Suprapubic skin (tissue), 4 donors: ENCODE measurements at regions not wholly inside any gene's neighbourhood (a gene's known extent, or its start where the extent isn't known, plus 50 kb on each side); places are given as distances from the start of the nearest gene placed in this dataset.

ENCODE experiments used
- EP300 ChIP-seq: sonication (generic); formaldehyde crosslinking; IDR thresholded peaks from one replicate; pipeline ENCODE4 v1.6.1; 2017; ENCODE audit warnings: antibody characterized with exemption
- POLR2A ChIP-seq, 2 donors: fragments of 450-650 bp; IDR thresholded peaks; one replicate each; pipeline ENCODE4 v1.6.1; 2017; ENCODE audit warnings: antibody characterized with exemption in 2 of 2, mild to moderate bottlenecking in 2 of 2, moderate library complexity in 2 of 2
- POLR2AphosphoS5 ChIP-seq, 3 donors: sonication (generic); formaldehyde crosslinking; IDR thresholded peaks; one replicate each; pipeline ENCODE4 v1.6.1; 2017; ENCODE audit warnings: antibody characterized with exemption in 3 of 3
- TF ChIP-seq, protein P1 (sequence below), 2 donors: fragments of 200-600 bp in 1 of 2; fragments of 450-650 bp in 1 of 2; sonication (generic) in 1 of 2; IDR thresholded peaks; one replicate each; pipeline ENCODE4 v1.5.1; 2016 to 2019; ENCODE audit warnings: antibody characterized with exemption in 2 of 2, mild to moderate bottlenecking in 1 of 2, moderate library complexity in 1 of 2

DNA sequence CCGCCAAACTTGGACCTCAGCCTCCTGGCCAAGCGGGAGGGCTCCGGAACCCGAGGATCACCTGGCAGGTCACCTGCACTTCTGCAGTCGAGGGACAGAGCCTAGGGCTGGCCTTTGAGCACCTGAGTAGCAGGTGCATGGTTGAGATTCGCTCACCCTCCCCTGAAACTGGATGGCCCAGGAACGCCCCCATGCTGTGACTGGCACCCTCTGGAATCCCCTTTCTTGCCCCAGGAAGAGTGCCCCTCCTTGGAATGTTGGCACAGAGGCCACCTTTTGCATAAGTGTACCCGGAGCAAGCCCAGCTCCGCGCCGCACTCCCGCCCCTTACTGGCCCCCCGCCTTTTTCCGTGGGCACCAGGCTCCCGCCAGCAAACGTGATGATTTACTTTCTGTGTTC lies 112.5 kb upstream of the IER5L start:
- TF ChIP-seq POLR2A (IDR thresholded peaks at IDR 0.05): no peak
- no peak for TF ChIP-seq EP300
- TF ChIP-seq, protein P1, sequence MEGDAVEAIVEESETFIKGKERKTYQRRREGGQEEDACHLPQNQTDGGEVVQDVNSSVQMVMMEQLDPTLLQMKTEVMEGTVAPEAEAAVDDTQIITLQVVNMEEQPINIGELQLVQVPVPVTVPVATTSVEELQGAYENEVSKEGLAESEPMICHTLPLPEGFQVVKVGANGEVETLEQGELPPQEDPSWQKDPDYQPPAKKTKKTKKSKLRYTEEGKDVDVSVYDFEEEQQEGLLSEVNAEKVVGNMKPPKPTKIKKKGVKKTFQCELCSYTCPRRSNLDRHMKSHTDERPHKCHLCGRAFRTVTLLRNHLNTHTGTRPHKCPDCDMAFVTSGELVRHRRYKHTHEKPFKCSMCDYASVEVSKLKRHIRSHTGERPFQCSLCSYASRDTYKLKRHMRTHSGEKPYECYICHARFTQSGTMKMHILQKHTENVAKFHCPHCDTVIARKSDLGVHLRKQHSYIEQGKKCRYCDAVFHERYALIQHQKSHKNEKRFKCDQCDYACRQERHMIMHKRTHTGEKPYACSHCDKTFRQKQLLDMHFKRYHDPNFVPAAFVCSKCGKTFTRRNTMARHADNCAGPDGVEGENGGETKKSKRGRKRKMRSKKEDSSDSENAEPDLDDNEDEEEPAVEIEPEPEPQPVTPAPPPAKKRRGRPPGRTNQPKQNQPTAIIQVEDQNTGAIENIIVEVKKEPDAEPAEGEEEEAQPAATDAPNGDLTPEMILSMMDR (IDR thresholded peaks at IDR 0.05): no peak
- TF ChIP-seq POLR2AphosphoS5 (IDR thresholded peaks at IDR 0.05): no peak
